GM19351 (cell line): ENCODE measurements at regions not wholly inside any gene's neighbourhood (a gene's known extent, or its start where the extent isn't known, plus 50 kb on each side); places are given as distances from the start of the nearest gene placed in this dataset.

Experiments used
- ATAC-seq: cut with Tn5 transposase; IDR thresholded peaks from one replicate; pipeline ENCODE4 v1.9.1; 2021; ENCODE audit warnings: mild to moderate bottlenecking, moderate library complexity; ENCODE audit not compliant: unreplicated experiment

DNA sequence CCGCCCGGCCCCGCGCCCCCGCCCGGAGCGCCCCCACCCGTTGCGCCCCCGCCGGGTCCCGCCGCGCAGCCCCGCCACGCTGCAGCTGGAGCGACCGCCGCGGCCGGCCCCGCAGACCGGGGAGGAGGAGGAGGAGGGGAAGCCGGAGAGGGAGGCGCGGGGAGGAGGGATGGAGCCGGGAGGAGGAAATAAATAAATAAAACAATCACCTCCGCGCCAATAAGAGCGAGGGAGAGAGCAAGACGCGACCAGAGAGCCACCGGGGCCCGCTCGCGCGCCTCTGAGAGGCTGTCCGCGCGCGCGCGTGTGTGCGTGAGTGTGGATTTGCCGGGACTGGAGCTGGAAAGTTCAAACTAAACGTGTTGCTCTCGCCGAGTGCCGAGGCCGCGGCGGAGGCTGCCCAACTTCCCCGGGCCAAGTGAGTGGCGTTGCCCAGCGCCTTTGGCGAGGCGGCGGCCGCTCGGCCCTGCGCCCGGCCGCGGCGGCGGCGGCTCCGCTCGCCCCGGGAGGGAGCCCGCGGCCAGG is 2184.4 kb upstream of the TENM3 start:
- ATAC-seq, result peak; percentile 22

- ATAC-seq, result peak; percentile 8
These were observed 2183.9 kb upstream of the TENM3 start for GRCh38 chr4:180059216-180059881.

DNA sequence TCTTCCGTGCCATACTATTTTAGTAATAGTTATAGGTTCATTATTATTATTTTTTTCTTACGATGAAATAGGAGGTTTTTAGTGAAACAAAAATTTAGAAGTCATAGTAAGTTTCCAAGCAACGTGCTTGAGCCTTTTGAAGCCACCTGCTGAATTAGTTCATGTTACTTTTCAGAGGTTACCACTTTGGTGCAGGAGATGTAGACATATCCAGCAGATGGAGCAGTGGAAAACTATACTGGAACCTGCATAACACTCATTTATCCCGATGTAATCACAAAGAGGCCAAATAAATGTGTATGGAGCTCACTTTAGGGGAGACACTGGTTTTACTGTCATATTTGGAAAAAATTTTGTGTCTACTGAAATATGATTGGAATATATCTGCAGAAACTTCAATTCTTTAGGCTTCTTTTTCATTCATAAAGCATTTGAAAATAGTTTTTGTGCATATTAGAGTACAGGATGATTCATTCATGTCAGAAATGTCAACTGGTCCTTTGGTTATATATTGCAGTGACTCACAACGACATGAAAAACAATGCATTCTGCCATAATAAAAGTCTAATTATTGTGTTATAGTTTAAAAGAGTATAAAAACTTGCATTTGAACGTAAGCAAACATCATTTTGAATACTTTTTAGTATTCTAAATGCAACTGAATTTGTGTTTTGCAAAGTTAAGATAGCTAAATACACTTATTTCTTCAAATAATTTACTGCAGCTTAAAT is 2182.9 kb upstream of the TENM3 start:
- ATAC-seq, result no peak

DNA sequence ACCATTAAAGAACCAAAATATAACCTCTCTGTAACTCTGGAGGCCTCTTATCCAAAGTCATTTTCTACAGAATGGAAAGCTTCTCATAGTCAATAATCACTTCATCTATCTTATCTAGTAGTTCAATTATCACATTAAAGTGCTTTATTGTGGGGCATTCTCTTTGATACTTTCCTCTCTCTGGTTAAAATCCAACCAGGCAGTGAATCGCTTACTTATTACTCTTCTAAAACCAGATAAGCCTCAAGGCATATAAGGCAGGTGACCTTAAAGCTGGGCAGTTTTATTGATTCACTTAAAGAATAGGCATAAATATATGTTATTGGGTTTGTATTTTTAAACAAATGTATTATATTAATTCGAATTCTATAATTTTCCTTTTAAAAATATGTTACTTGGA is 2162.1 kb upstream of the TENM3 start:
- no peak for ATAC-seq

GRCh38 chr4:180084561-180084960 is 2158.6 kb upstream of the TENM3 start:
- no peak for ATAC-seq

- no peak for ATAC-seq
These were observed 2156.6 kb upstream of the TENM3 start for GRCh38 chr4:180086480-180087190.

- ATAC-seq, result no peak
These were observed 2144.6 kb upstream of the TENM3 start for GRCh38 chr4:180098586-180098985.

DNA sequence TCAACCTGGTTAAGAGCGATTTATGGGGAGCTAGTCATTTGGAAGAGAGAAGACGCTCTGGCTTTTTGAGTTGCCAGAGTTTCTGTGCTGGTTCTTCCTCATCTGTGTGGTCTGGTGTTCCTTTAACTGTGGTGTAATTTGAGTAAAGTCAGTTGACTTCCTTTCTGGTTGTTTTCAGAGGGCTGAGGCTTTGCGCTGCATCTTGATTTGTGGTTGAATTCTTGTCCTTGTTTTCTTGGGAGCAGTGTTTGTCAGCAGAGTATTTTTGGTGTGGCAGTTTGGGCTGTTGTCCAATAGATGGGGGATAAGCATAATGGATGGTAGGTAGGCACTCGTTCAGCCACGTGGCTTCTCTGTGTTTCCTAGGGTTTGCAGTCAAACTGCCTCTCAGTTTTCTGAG is 2143.2 kb upstream of the TENM3 start:
- ATAC-seq, result no peak

GRCh38 chr4:180100433-180101344 is 2142.5 kb upstream of the TENM3 start:
- ATAC-seq, result no peak

DNA sequence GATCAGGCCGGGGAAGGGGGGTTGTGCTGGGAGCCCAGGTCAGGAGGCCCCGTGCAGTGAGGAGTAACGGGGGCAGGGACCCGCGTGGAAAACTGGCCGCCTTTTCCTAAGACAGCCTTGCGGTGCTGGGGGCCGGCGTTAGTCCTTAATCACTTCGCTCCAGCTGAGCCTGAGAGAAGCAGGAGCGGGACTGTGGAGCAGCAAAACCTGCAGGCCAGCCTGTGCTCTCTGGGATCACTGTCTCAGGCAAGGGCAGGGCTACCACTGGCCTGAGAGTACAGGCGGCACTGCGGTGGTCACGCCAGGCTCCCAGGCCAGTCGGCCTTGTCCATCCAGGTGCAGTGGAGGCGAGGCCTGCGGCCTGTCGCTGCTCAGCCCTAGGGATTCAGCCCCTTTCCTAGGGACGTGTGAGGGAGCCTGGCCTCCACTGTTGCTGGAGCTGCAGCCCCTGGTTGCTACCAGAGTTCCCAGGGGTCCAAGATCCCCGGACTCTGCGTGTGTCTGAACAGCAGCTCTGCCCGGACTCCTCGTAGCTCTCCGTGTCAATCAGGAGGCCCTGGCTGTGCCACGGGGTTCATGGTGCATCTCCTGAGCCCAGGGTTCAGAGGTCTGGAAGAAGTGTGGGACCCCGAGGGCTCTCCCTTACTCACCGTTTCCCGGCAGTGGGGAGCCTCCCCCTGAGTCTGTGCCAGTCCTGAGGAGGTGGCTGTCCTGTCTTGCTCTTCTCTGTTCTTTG is 2141.7 kb upstream of the TENM3 start:
- ATAC-seq, result no peak

GRCh38 chr4:180103794-180104193 is 2139.4 kb upstream of the TENM3 start:
- no peak for ATAC-seq

DNA sequence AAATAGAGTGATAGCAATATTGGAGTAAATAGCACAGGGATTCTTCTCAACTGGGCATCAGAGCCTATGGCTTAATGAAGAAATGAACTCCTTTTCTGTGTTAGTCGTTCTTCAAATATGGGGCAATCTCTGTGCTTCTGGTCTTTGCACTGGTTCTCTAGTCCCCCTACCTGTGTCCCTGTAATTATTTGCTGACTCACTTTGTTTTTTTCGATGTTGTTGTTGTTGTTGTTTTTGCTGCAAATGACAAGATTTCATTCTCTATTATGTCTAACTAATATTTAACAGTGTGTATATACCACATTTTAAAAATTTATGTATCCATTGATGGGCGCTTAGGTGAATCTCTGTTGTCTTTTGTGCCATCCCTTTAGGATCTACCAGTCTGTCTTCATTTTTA is 2137.8 kb upstream of the TENM3 start:
- ATAC-seq, result no peak

DNA sequence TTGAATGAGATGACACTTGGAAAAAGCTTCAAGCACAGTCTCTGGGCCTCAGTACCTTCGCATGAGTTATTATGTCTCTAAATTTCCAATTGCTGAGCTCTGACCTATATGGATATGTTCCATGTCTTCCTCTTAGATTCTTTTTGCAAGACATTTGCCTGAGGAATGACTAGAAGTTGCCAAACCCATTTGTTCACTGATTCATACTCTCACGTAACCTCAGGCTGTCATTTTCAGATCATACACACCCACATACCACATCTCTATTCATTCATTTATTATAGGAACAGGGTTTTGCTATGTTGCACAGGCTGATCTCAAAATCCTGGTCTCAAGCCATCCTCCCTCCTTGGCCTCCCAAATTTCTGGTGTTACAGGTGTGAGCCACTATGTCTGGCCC is 2137.1 kb upstream of the TENM3 start:
- ATAC-seq, result no peak

GRCh38 chr4:180106997-180107396 is 2136.2 kb upstream of the TENM3 start:
- ATAC-seq, result no peak

GRCh38 chr4:180116840-180117239 is 2126.4 kb upstream of the TENM3 start:
- ATAC-seq, result no peak

- ATAC-seq, result no peak
These were observed 2123.1 kb upstream of the TENM3 start for GRCh38 chr4:180120068-180120467.

- ATAC-seq, result peak; percentile 63
These were observed 2108.9 kb upstream of the TENM3 start for GRCh38 chr4:180134091-180134866.

- ATAC-seq, result no peak
These were observed 2101.5 kb upstream of the TENM3 start for GRCh38 chr4:180141734-180142133.

- ATAC-seq, result no peak
These were observed 2094.5 kb upstream of the TENM3 start for GRCh38 chr4:180148737-180149136.
